GM12878 (cell line): ENCODE measurements at regions not wholly inside any gene's neighbourhood (a gene's known extent, or its start where the extent isn't known, plus 50 kb on each side); places are given as distances from the start of the nearest gene placed in this dataset.

Experiments
- CTCF ChIP-seq, 3 experiments: IDR thresholded peaks in 2 of 3; conservative IDR thresholded peaks in 1 of 3; 2 replicates each; pipeline ENCODE4 v1.5.1; 2011; ENCODE audit warnings: low read depth in 3 of 3, low read length in 3 of 3, mild to moderate bottlenecking in 3 of 3, control low read depth in 2 of 3, moderate library complexity in 2 of 3, inconsistent platforms in 1 of 3, mixed read lengths in 1 of 3; ENCODE audit not compliant: control insufficient read depth in 2 of 3, insufficient read depth in 1 of 3; ENCODE audit errors: extremely low read depth in 1 of 3
- HCFC1 ChIP-seq: fragments of 150-350 bp; IDR thresholded peaks from 2 replicates; pipeline ENCODE4 v1.6.1; 2014; ENCODE audit warnings: low read length

GRCh38 chr11:129248618-129249017 lies 56.5 kb upstream of the ARHGAP32 start:
- TF ChIP-seq HCFC1 = no peak
- TF ChIP-seq CTCF (IDR thresholded peaks at IDR 0.05 in 2 of 3, conservative IDR thresholded peaks at IDR 0.05 in 1 of 3; ENCODE audit: control insufficient read depth in 2 of 3, extremely low read depth in 1 of 3, insufficient read depth in 1 of 3, low read depth in 3 of 3, low read length in 3 of 3) = no peak
